A673 (cell line): ENCODE measurements at regions not wholly inside any gene's neighbourhood (a gene's known extent, or its start where the extent isn't known, plus 50 kb on each side); places are given as distances from the start of the nearest gene placed in this dataset.

Source experiments
- BruUV-seq: library from RNA; stranded (reverse); fragments of 400-500 nt; replicated peaks from 2 replicates; lab custom pipeline; 2021; lab: Mats Ljungman, UMichigan
- CTCF ChIA-PET: fragments of 300-600 bp; sonication (Branson Sonifier 250); formaldehyde crosslinking; loops from one replicate; lab custom pipeline; 2022; ENCODE audit warnings: antibody characterized with exemption; lab: Charles Lee
- POLR2A ChIA-PET: fragments of 300-600 bp; sonication (Branson Sonifier 250); formaldehyde crosslinking; loops from one replicate; lab custom pipeline; 2022; ENCODE audit warnings: antibody characterized with exemption; ENCODE audit not compliant: low non-redundant PET; lab: Charles Lee
- DNase-seq: peaks from one replicate; pipeline ENCODE4 v3.0.0-alpha.2; 2015; ENCODE audit warnings: low spot score
- H3K27ac ChIP-seq: fragments of 200-600 bp; sonication (generic); 2 replicates; pipeline ENCODE4 v1.5.1; 2016; ENCODE audit warnings: mixed run types, low read depth, mild to moderate bottlenecking, mixed read lengths, antibody characterized with exemption, low read length; ENCODE audit not compliant: poor library complexity, severe bottlenecking
- H3K27me3 ChIP-seq: fragments of 200-600 bp; sonication (generic); replicated peaks from 2 replicates; pipeline ENCODE4 v1.6.1; 2017; ENCODE audit warnings: mixed run types, low read depth, mild to moderate bottlenecking, mixed read lengths, antibody characterized with exemption, low read length; ENCODE audit not compliant: insufficient read depth, poor library complexity
- H3K36me3 ChIP-seq: fragments of 200-600 bp; sonication (generic); 2 replicates; pipeline ENCODE4 v1.6.1; 2016; ENCODE audit warnings: mixed run types, mild to moderate bottlenecking, mixed read lengths, antibody characterized with exemption, low read length; ENCODE audit not compliant: insufficient read depth, poor library complexity, severe bottlenecking
- H3K4me1 ChIP-seq: fragments of 200-600 bp; sonication (generic); 2 replicates; pipeline ENCODE4 v1.6.1; 2017; ENCODE audit warnings: mixed run types, mild to moderate bottlenecking, mixed read lengths, antibody characterized with exemption, low read length; ENCODE audit not compliant: insufficient read depth, poor library complexity, severe bottlenecking
- H3K4me3 ChIP-seq: fragments of 200-600 bp; sonication (generic); 2 replicates; pipeline ENCODE4 v1.5.1; 2016; ENCODE audit warnings: low read depth, mixed run types, mild to moderate bottlenecking, mixed read lengths, low read length; ENCODE audit not compliant: poor library complexity, severe bottlenecking
- H3K9me3 ChIP-seq: fragments of 200-600 bp; sonication (generic); 2 replicates; pipeline ENCODE4 v1.6.1; 2016; ENCODE audit warnings: mixed run types, low read depth, mild to moderate bottlenecking, mixed read lengths, antibody characterized with exemption, low read length; ENCODE audit not compliant: poor library complexity, severe bottlenecking
- CTCF ChIP-seq: fragments of 300-800, 200-600 bp; sonication (generic); conservative IDR thresholded peaks from 2 replicates; pipeline ENCODE4 v1.5.1; 2017; ENCODE audit warnings: low read depth, mild to moderate bottlenecking, antibody characterized with exemption, low read length, moderate library complexity, mixed read lengths
- EZH2 ChIP-seq: fragments of 200-600 bp; sonication (generic); IDR thresholded peaks from 2 replicates; pipeline ENCODE4 v1.6.1; 2017; ENCODE audit warnings: borderline replicate concordance, low read depth, mild to moderate bottlenecking, mixed read lengths, antibody characterized with exemption, low read length; ENCODE audit not compliant: poor library complexity, severe bottlenecking
- intact Hi-C: fragments of 100-400 bp; cut with micrococcal nuclease; formaldehyde crosslinking; loops from one replicate; pipeline ENCODE4 v1.10.0; 2022; ENCODE audit not compliant: unreplicated experiment

- no peak for DNase-seq
- H3K4me3 ChIP-seq = no peak overlapping the region
- H3K4me1 ChIP-seq = no peaks in the 10 kb centered on the region
- no peaks in the 10 kb centered on the region for H3K9me3 ChIP-seq
- CTCF ChIA-PET = no interaction called here
- intact Hi-C loops = no loop called here
- POLR2A ChIA-PET = no interaction called here
- H3K27me3 ChIP-seq = no peaks in the 10 kb centered on the region
- no peak overlapping the region for H3K27ac ChIP-seq
- H3K36me3 ChIP-seq = no peaks in the 10 kb centered on the region
- no TSS peak for BruUV-seq
- TF ChIP-seq CTCF (no peak), EZH2 (no peak)
These were observed 100.0 kb upstream of the TARDBP start for GRCh38 chr1:10912441-10912840.

GRCh38 chr1:10914056-10914455 lies 98.4 kb upstream of the TARDBP start:
- H3K9me3 ChIP-seq = no peaks in the 10 kb centered on the region
- no peaks in the 10 kb centered on the region for H3K4me1 ChIP-seq
- POLR2A ChIA-PET = no interaction called here
- CTCF ChIA-PET = no interaction called here
- no peaks in the 10 kb centered on the region for H3K27me3 ChIP-seq
- no peaks in the 10 kb centered on the region for H3K36me3 ChIP-seq
- DNase-seq = no peak
- H3K4me3 ChIP-seq = no peak overlapping the region
- BruUV-seq = no TSS peak
- no peak for TF ChIP-seq EZH2
- TF ChIP-seq CTCF = no peak
- no peak overlapping the region for H3K27ac ChIP-seq
- intact Hi-C loops = no loop called here

GRCh38 chr1:10915594-10915993 lies 96.9 kb upstream of the TARDBP start:
- H3K27me3 ChIP-seq = no peaks in the 10 kb centered on the region
- intact Hi-C loops = no loop called here
- ChIA-PET CTCF (no interaction called here), POLR2A (no interaction called here)
- H3K27ac ChIP-seq = no peak overlapping the region
- no peak for TF ChIP-seq CTCF
- TF ChIP-seq EZH2 = no peak
- H3K36me3 ChIP-seq = no peaks in the 10 kb centered on the region
- DNase-seq = no peak
- no TSS peak for BruUV-seq
- H3K4me3 ChIP-seq = no peak overlapping the region
- no peaks in the 10 kb centered on the region for H3K9me3 ChIP-seq
- H3K4me1 ChIP-seq = no peaks in the 10 kb centered on the region

- POLR2A ChIA-PET = no interaction called here
- CTCF ChIA-PET = no interaction called here
These were observed 96.1 kb upstream of the TARDBP start for GRCh38 chr1:10916311-10916710.

More at GRCh38 chr1:10916311-10916710, 96.1 kb upstream of the TARDBP start:
- no peak for DNase-seq
- H3K36me3 ChIP-seq = no peaks in the 10 kb centered on the region
- no peak overlapping the region for H3K27ac ChIP-seq
- TF ChIP-seq EZH2 (no peak), CTCF (no peak)
- no peaks in the 10 kb centered on the region for H3K4me1 ChIP-seq
- H3K9me3 ChIP-seq = no peaks in the 10 kb centered on the region
- H3K27me3 ChIP-seq = no peaks in the 10 kb centered on the region
- no peak overlapping the region for H3K4me3 ChIP-seq
- BruUV-seq = no TSS peak
- intact Hi-C loops = no loop called here
